ENCODE measurements at regions not wholly inside any gene's neighbourhood (a gene's known extent, or its start where the extent isn't known, plus 50 kb on each side); places are given as distances from the start of the nearest gene placed in this dataset.

GRCh38 chr13:40060296-40061007 lies 405.0 kb downstream of the COG6 start:
- TF ChIP-seq ELF4 (IDR thresholded peaks at IDR 0.05) = no peak
- no peak for TF ChIP-seq ARNT (IDR thresholded peaks at IDR 0.05)
- TF ChIP-seq SP1 (IDR thresholded peaks at IDR 0.05) = no peak
